ENCODE measurements at regions not wholly inside any gene's neighbourhood (a gene's known extent, or its start where the extent isn't known, plus 50 kb on each side); places are given as distances from the start of the nearest gene placed in this dataset.

DNA sequence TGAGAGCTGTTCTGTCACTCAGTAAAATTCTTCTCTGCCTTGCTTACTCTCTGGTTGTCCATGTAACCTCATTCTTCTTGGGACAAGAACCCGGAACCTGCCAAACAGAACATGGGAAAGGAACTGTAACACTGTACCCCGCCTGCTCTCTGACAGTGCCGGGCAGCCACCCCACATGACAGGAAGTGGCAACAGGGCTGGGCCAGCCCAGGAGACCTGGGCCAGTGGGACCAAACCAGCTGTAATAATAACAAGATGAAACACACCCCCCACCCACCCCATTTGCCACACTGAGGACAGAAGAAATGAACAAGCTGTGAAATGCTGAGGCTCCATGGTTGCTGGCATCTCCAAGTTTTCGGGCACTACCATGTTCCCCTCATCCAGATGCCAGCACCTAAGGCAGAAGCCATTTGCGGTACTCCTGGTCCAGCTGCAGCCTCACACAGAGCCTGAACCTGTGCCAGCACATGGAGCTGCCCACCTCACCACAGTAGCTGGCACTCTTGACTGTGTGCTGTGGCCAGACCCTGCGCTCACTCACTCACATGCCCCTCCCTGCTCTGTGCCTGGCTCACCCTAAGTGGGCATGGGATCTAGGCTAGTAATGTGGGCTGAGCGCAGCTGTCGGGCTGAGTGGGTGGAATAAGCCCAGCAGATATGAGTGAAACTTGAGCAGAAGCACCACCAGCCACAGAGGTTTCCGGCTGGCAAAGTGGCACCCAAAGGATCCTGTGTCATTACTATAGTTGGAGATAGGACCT lies 126.2 kb upstream of the UGT8 start:
- DNase-seq (ENCODE audit: low spot score) (no peak), ATAC-seq (ENCODE audit: low read depth) (no peak)
- H3K27ac ChIP-seq (ENCODE audit: poor library complexity, severe bottlenecking), result no peak overlapping the region
- H3K4me1 ChIP-seq (ENCODE audit: insufficient read depth, poor library complexity, severe bottlenecking), result no peaks in the 10 kb centered on the region
- no peaks in the 10 kb centered on the region for H3K36me3 ChIP-seq (ENCODE audit: low read depth)
- no peaks in the 10 kb centered on the region for H3K9me3 ChIP-seq (ENCODE audit: severe bottlenecking)
- no peak for TF ChIP-seq CTCF (IDR thresholded peaks at IDR 0.05; ENCODE audit: poor library complexity, severe bottlenecking)
- H3K27me3 ChIP-seq (ENCODE audit: insufficient read depth, poor library complexity, severe bottlenecking), result no peaks in the 10 kb centered on the region
- H3K4me3 ChIP-seq (ENCODE audit: severe bottlenecking), result no peak overlapping the region

DNA sequence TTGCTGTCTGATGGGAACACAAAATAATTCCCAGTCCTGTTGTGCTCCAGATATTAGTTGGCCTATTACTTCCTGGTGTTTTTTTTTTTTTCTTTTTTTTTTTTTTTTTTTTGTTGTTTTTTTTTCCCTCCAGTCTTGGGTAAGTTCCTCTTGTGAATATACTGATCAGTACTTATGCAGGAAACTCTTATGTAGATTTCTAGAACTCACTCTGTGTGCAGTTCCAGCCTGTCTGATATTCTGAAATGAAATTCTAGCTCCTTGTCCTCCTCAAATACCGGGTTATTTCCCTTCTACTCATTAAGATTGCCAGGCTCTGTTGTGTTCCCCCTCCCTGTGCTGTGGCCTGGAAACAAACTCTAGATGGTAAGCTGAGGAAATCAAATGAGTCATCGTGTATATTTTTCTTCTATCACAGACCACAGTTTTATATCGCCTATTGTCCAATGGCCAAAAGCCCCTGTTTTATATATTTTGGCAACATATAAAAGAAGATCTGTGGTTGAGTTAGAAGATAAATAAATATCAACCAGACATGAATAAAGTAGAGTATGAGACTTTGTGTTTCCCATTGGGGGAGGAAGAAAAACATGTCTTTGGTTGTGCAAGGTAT lies 124.3 kb upstream of the UGT8 start:
- DNase-seq (ENCODE audit: low spot score) (no peak), ATAC-seq (ENCODE audit: low read depth) (no peak)
- Histone ChIP-seq H3K9me3 (ENCODE audit: severe bottlenecking) (no peaks in the 10 kb centered on the region), H3K4me1 (ENCODE audit: insufficient read depth, poor library complexity, severe bottlenecking) (no peaks in the 10 kb centered on the region), H3K36me3 (ENCODE audit: low read depth) (no peaks in the 10 kb centered on the region), H3K27me3 (ENCODE audit: insufficient read depth, poor library complexity, severe bottlenecking) (no peaks in the 10 kb centered on the region), H3K4me3 (ENCODE audit: severe bottlenecking) (no peak overlapping the region), H3K27ac (ENCODE audit: poor library complexity, severe bottlenecking) (no peak overlapping the region)
- TF ChIP-seq CTCF (IDR thresholded peaks at IDR 0.05; ENCODE audit: poor library complexity, severe bottlenecking), result no peak

- no peak for TF ChIP-seq CTCF (IDR thresholded peaks at IDR 0.05; ENCODE audit: poor library complexity, severe bottlenecking)
- no peaks in the 10 kb centered on the region for H3K4me1 ChIP-seq (ENCODE audit: insufficient read depth, poor library complexity, severe bottlenecking)
- no peaks in the 10 kb centered on the region for H3K27me3 ChIP-seq (ENCODE audit: insufficient read depth, poor library complexity, severe bottlenecking)
- ATAC-seq (ENCODE audit: low read depth) (no peak), DNase-seq (ENCODE audit: low spot score) (no peak)
- H3K9me3 ChIP-seq (ENCODE audit: severe bottlenecking), result no peaks in the 10 kb centered on the region
- no peak overlapping the region for H3K4me3 ChIP-seq (ENCODE audit: severe bottlenecking)
- H3K36me3 ChIP-seq (ENCODE audit: low read depth), result no peaks in the 10 kb centered on the region
- H3K27ac ChIP-seq (ENCODE audit: poor library complexity, severe bottlenecking), result no peak overlapping the region
These were observed 122.3 kb upstream of the UGT8 start for GRCh38 chr4:114476310-114476709.

GRCh38 chr4:114479595-114479994 lies 119.0 kb upstream of the UGT8 start:
- H3K9me3 ChIP-seq (ENCODE audit: severe bottlenecking), result no peaks in the 10 kb centered on the region
- H3K4me3 ChIP-seq (ENCODE audit: severe bottlenecking), result no peak overlapping the region
- no peaks in the 10 kb centered on the region for H3K36me3 ChIP-seq (ENCODE audit: low read depth)
- H3K27ac ChIP-seq (ENCODE audit: poor library complexity, severe bottlenecking), result no peak overlapping the region
- TF ChIP-seq CTCF (IDR thresholded peaks at IDR 0.05; ENCODE audit: poor library complexity, severe bottlenecking), result no peak
- ATAC-seq (ENCODE audit: low read depth) (no peak), DNase-seq (ENCODE audit: low spot score) (no peak)
- no peaks in the 10 kb centered on the region for H3K27me3 ChIP-seq (ENCODE audit: insufficient read depth, poor library complexity, severe bottlenecking)
- no peaks in the 10 kb centered on the region for H3K4me1 ChIP-seq (ENCODE audit: insufficient read depth, poor library complexity, severe bottlenecking)

DNA sequence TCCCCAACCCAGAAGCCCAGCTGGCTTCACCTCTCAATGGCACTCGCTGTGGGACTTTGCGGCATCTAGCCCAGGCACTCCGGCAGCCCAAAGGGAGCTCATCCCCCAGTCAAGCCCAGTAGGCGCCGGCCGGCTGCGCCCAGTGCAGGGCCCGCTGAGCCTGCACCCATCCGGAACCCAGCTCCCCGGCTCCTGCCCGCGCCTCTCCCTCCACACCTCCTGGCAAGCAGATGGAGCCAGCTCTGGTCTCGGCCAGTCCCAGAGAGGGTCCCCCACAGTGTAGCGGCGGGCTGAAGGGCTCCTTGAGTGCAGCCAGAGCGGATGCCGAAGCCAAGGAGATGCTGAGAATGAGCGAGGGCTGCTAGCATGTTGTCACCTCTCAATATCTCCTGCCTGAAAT lies 116.8 kb upstream of the UGT8 start:
- no peaks in the 10 kb centered on the region for H3K27me3 ChIP-seq (ENCODE audit: insufficient read depth, poor library complexity, severe bottlenecking)
- H3K36me3 ChIP-seq (ENCODE audit: low read depth), result no peaks in the 10 kb centered on the region
- H3K27ac ChIP-seq (ENCODE audit: poor library complexity, severe bottlenecking), result no peak overlapping the region
- no peak for ATAC-seq (ENCODE audit: low read depth)
- H3K4me3 ChIP-seq (ENCODE audit: severe bottlenecking), result no peak overlapping the region
- no peak for DNase-seq (ENCODE audit: low spot score)
- H3K9me3 ChIP-seq (ENCODE audit: severe bottlenecking), result no peaks in the 10 kb centered on the region
- TF ChIP-seq CTCF (IDR thresholded peaks at IDR 0.05; ENCODE audit: poor library complexity, severe bottlenecking), result no peak
- no peaks in the 10 kb centered on the region for H3K4me1 ChIP-seq (ENCODE audit: insufficient read depth, poor library complexity, severe bottlenecking)

All from RWPE2 (cell line).